HT1080 (cell line): ENCODE measurements at regions not wholly inside any gene's neighbourhood (a gene's known extent, or its start where the extent isn't known, plus 50 kb on each side); places are given as distances from the start of the nearest gene placed in this dataset.

Experiments used
- DNase-seq: peaks from one replicate; pipeline ENCODE4 v3.0.0-alpha.2; 2015; ENCODE audit warnings: low read depth

DNA sequence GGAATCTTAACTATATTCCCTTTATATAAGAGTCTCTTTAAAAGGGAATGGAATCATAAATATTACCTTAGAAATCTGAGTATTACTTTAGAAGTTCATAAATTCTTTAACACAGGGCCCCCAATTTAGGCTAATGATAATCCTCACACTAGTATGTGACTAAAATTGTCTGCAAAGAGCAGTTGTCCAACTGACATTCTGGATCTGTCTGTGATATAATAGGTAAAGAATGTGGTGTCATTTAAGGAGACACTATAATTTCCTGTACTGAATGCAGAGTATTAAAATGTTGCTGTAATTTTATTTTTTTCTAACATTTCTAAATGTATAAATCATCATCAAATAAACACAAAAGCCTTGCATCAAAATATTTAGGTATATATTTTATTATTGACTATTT is 128.5 kb upstream of the DST start:
- no peak for DNase-seq

GRCh38 chr6:56770011-56770520 is 127.4 kb upstream of the DST start:
- DNase-seq, result no peak

DNA sequence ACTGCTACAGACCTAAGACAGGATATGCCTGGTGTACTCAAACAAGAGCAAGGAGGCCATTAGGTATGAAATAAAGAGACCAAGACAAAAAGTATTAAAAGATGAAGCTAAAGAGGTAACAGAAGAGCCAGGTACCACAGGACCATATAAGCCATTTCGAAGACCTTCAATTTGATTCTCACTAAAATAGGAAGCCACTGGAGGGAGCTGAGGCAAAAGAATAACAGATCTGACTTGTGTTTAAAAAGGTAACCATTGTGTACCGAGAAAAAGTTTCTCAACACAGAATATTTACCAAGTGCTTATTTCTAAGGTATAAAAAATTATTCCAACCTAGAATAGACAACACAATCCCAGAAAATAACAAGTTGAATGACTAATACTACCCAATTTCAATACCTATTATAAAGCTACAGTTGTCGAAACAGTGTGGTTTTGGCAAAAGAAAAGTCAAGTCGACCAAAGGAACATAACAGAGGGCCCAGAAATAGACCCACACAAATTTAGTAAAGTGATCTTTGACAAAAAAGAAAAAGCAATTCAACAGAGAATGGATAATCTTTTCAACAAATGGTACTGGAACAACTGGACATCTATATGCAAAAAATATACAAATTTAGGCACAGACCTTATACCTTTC is 125.3 kb upstream of the DST start:
- no peak for DNase-seq

GRCh38 chr6:56767435-56767834 is 124.7 kb upstream of the DST start:
- no peak for DNase-seq

- no peak for DNase-seq
Observed at GRCh38 chr6:56766806-56767178, 124.1 kb upstream of the DST start.

DNA sequence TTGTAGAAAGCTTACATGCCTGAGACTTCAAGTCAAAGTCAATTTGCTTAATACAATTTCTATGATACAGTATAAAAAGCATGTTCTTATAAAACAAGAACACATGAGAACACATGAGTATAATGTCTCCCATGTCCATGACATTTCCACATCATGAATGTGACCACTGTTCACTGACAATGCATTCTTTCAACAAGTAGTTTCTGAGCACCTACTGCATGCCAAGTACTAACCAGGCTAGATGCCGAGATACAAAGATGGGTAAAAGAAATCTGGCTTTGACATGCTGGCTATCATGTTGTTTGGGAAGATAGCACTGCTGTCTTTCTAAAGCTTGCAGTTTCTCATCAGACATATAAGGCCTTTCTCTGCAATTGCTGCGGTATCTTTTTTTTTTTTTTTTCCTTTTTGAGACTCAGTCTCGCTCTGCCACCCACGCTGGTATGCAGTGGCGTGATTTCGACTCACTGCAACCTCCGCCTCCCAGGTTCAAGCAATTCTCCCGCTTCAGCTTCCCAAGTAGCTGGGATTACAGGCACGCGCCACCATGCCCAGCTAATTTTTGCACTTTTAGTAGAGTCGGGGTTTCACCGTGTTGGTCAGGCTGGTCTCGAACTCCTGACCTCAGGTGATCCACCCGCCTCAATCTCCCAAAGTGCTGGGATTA is 123.6 kb upstream of the DST start:
- no peak for DNase-seq

DNA sequence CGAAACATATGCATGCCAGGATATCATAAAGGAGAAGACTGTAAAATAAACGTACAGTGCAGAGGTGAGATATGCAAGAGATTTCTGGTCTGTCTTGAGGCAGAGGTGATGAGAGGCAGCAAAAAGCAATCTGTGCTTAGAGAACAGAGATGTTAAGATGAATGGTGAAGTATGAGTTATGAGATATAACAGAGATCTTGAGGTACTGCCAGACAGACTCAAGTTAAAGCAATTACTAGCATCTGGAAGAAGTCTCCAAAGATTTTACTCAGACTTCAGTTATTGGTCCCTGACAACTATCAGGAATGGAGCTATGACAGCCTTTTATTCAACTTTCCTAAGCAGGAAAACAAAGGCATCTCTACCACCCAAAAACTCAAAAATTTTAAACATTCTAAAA is 122.8 kb upstream of the DST start:
- no peak for DNase-seq

DNA sequence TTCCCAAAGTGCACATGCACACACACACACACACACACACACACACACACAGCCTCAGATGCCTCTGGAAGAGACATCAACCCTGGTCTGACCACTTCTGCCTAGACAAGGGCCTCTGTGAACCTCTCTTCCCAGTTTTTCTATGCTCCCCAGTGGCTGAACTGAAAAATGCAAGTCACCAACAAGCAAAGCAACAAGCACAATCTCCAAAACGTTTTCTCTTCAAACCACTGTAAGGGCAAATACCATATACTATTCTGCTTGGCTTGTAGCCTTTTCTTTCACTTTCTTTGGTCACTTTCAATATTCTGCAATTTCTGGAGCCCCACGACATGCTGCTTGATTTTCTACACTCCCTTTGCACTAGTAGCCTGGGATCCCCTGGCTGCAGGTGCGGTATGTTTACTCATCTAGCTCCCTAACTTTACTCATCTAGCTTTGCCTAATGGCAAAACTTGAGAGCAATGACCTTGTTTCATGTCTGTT is 121.4 kb upstream of the DST start:
- DNase-seq, result peak; percentile 50

DNA sequence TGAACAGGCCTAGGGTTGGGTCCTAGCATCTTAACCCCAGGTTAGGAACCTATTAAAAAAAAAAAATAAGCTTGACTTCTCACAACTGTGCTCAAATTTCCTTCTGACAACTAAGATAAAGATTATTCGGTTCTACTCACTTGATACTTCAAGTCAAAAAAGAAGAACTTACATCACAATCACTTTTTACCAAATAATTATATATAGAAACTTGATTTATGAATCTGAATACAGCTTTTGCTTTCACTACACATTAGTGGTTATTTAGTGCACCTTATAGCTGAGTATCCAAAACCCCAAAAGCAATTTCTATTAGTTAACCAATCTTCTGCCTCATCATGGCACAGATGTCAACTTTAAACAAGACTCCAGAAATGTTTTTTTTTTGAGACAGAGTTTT is 119.0 kb upstream of the DST start:
- no peak for DNase-seq

GRCh38 chr6:56760842-56761241 is 118.2 kb upstream of the DST start:
- no peak for DNase-seq

GRCh38 chr6:56759521-56759920 is 116.8 kb upstream of the DST start:
- no peak for DNase-seq

- DNase-seq, result no peak
Observed at GRCh38 chr6:56758553-56758952, 115.9 kb upstream of the DST start.

DNA sequence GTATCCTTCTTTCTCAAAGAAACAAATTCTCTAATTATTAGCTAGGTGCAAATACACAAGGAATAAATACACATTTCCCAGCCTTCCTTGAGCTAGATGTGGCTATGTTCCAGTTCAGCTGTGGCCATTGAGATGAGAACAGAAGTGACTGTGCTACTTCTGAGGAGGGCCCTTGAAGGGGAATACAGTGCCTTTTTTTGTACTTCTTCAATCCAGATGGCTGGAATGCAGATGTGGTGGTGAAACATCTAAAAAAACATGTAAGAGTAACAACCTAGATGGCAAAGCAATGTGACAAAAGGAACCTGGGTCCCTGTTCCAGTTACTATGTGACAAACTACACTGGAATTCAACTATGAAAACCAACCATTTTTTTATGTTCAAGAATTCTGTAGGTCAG is 115.4 kb upstream of the DST start:
- no peak for DNase-seq

- DNase-seq, result no peak
Observed at GRCh38 chr6:56757588-56757984, 114.9 kb upstream of the DST start.

DNA sequence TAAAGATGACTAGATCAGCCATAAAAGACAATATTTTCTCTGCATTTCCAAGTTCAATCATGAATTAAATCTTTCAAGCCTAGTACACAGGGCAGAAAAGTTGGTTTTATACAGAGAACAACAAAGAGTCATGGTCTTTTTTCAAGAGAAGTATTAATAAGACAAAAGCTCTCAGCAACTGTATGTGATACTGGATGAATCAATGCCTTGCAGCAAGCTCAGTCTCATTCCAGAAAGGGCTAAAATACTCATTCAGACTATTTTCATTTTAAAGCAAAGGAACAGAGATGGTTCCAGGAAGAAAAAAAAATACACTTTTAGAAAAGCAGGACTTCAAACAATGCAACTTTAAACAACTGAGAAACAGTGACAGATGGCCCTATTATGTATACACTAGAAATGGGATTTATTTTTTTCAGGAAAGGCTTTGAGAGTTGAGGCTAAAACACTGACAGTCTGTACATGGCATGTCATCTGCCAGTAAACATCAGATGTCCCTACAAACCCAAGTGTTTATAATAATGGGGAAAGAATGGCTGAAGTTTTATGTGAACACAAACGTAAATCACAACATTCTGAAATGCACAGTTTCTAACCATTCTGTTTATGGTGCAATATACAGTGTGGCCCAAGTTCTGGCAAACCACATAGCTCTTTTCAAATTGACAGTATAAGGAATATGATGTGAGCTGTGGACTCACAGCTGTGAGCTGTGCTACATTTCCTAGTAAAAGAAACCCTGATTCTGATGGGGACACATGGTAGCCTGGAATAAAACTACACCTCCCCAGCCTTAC is 114.3 kb upstream of the DST start:
- DNase-seq, result no peak

- DNase-seq, result no peak
Observed at GRCh38 chr6:56756219-56756789, 113.6 kb upstream of the DST start.

DNA sequence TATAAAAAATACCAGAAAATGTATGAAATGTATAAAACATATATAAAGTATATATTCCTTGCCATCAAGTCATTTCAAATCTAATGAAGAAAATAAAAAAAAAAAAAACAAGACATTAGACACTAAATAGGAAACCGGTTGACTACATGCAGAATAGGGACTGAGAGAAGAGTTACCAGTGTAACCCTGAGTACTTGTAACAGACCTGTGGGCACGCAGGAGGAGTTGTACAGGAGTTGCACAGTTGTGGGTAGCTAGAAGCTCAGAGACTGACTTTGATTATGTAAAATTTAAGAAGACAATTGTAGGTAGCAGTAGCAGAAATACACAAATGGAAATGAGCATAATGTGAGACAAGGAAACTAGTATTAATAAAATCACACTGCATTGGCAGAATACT is 112.4 kb upstream of the DST start:
- no peak for DNase-seq

- DNase-seq, result no peak
Observed at GRCh38 chr6:56753811-56754210, 111.1 kb upstream of the DST start.

DNA sequence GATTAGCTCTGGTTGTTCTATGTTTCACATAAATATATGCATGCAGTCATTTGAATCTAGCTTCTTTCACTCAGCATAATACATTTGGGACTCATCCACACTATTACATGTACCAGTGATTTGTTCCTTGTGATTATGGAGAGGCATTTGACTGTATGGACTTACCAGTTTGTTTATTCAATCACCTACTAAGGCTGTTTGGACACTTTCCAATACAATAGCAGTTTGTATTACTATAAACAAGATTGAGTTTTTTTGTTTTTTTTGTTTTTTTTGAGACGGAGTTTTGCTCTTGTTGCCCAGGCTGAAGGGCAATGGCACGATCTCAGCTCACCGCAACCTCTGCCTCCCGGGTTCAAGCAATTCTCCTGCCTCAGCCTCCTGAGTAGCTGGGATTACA is 109.8 kb upstream of the DST start:
- no peak for DNase-seq

DNA sequence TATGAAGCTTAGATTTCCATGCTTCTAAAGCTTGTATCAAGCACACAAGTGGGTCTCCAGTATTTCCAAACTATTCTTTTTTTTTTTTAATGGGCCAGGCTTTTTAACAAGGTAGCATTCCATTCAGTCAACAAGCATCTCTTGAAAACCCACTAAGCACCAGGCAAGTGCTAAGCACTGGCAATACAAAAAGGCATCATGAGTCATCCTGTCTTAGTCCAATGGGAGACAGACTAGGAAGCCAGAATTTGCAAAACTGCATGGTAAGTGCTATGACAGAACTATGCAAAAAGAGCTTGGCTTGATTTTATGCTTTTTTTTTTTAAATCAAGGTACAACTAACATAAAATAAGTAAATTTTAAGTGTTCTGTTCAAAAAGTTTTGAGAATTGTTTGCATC is 109.3 kb upstream of the DST start:
- DNase-seq, result peak; percentile 62

- no peak for DNase-seq
Observed at GRCh38 chr6:56751604-56752003, 108.9 kb upstream of the DST start.

- DNase-seq, result no peak
Observed at GRCh38 chr6:56750686-56751085, 108.0 kb upstream of the DST start.
